Uterus (tissue), 2 donors: ENCODE measurements at regions not wholly inside any gene's neighbourhood (a gene's known extent, or its start where the extent isn't known, plus 50 kb on each side); places are given as distances from the start of the nearest gene placed in this dataset.

Experiments
- CTCF ChIP-seq, 4 experiments: fragments of 200-600 bp in 2 of 4; fragments of 450-650 bp in 2 of 4; sonication (generic) in 2 of 4; IDR thresholded peaks; one replicate each; pipeline ENCODE4 v1.5.1; 2016 to 2019; ENCODE audit warnings: antibody characterized with exemption in 4 of 4, mild to moderate bottlenecking in 2 of 4, moderate library complexity in 1 of 4
- POLR2A ChIP-seq, 2 donors: fragments of 450-650 bp; IDR thresholded peaks; one replicate each; pipeline ENCODE4 v1.6.1; 2016; ENCODE audit warnings: antibody characterized with exemption in 2 of 2, mild to moderate bottlenecking in 1 of 2, moderate library complexity in 1 of 2

GRCh38 chr21:23524685-23525084 is 2082.6 kb downstream of the MRPL39 start:
- TF ChIP-seq POLR2A (IDR thresholded peaks at IDR 0.05) (no peak), CTCF (IDR thresholded peaks at IDR 0.05) (no peak)
